GM18526 (cell line): ENCODE measurements at regions not wholly inside any gene's neighbourhood (a gene's known extent, or its start where the extent isn't known, plus 50 kb on each side); places are given as distances from the start of the nearest gene placed in this dataset.

Experiments used
- POLR2A ChIP-seq: IDR thresholded peaks from 3 replicates; pipeline ENCODE4 v1.6.1; 2011; ENCODE audit not compliant: insufficient read length; ENCODE audit errors: extremely low read depth

GRCh38 chr14:59018978-59019377 lies 169.5 kb upstream of the DAAM1 start:
- TF ChIP-seq POLR2A = no peak

GRCh38 chr14:59020382-59020781 lies 168.1 kb upstream of the DAAM1 start:
- no peak for TF ChIP-seq POLR2A

- no peak for TF ChIP-seq POLR2A
Measured at GRCh38 chr14:59022144-59022543, 166.3 kb upstream of the DAAM1 start.

GRCh38 chr14:59026081-59026480 lies 162.4 kb upstream of the DAAM1 start:
- TF ChIP-seq POLR2A = no peak

- no peak for TF ChIP-seq POLR2A
Measured at GRCh38 chr14:59028476-59029202, 159.8 kb upstream of the DAAM1 start.

GRCh38 chr14:59032826-59033225 lies 155.6 kb upstream of the DAAM1 start:
- no peak for TF ChIP-seq POLR2A

GRCh38 chr14:59036134-59036533 lies 152.3 kb upstream of the DAAM1 start:
- no peak for TF ChIP-seq POLR2A

- TF ChIP-seq POLR2A = no peak
Measured at GRCh38 chr14:59037086-59037485, 151.4 kb upstream of the DAAM1 start.

- no peak for TF ChIP-seq POLR2A
Measured at GRCh38 chr14:59037620-59038019, 150.8 kb upstream of the DAAM1 start.

- TF ChIP-seq POLR2A = no peak
Measured at GRCh38 chr14:59038746-59039145, 149.7 kb upstream of the DAAM1 start.

GRCh38 chr14:59041308-59041707 lies 147.2 kb upstream of the DAAM1 start:
- TF ChIP-seq POLR2A = no peak

GRCh38 chr14:59044707-59045106 lies 143.8 kb upstream of the DAAM1 start:
- TF ChIP-seq POLR2A = no peak

- no peak for TF ChIP-seq POLR2A
Measured at GRCh38 chr14:59046746-59047145, 141.7 kb upstream of the DAAM1 start.

GRCh38 chr14:59055006-59055405 lies 133.5 kb upstream of the DAAM1 start:
- TF ChIP-seq POLR2A = no peak

GRCh38 chr14:59055439-59056045 lies 132.9 kb upstream of the DAAM1 start:
- no peak for TF ChIP-seq POLR2A

- no peak for TF ChIP-seq POLR2A
Measured at GRCh38 chr14:59057551-59057950, 130.9 kb upstream of the DAAM1 start.

GRCh38 chr14:59060841-59061240 lies 127.6 kb upstream of the DAAM1 start:
- TF ChIP-seq POLR2A = no peak
